Ovary (tissue), 7 donors: ENCODE measurements at regions not wholly inside any gene's neighbourhood (a gene's known extent, or its start where the extent isn't known, plus 50 kb on each side); places are given as distances from the start of the nearest gene placed in this dataset.

Experiments
- DNase-seq, 5 donors: peaks; one replicate each; pipeline ENCODE4 v3.0.0-alpha.2; 2019 to 2020
- H3K27ac ChIP-seq, 2 donors: fragments of 200-600 bp; one replicate each; pipeline versions ENCODE4 v1.5.1 to v1.8.0; 2019 to 2022
- H3K27me3 ChIP-seq: fragments of 200-600 bp; one replicate; pipeline ENCODE4 v1.8.0; 2022
- H3K36me3 ChIP-seq: fragments of 200-600 bp; sonication (generic); one replicate; pipeline ENCODE4 v1.5.1; 2019
- H3K4me1 ChIP-seq: one replicate; pipeline ENCODE4 v1.8.1; 2013; ENCODE audit warnings: mild to moderate bottlenecking, moderate library complexity; ENCODE audit not compliant: insufficient read depth
- H3K4me3 ChIP-seq: fragments of 200-600 bp; sonication (generic); one replicate; pipeline ENCODE4 v1.5.1; 2017
- H3K9me3 ChIP-seq, 2 donors: fragments of 200-600 bp in 1 of 2; sonication (generic) in 1 of 2; one replicate each; pipeline versions ENCODE4 v1.5.1 to v1.8.1; 2013 to 2019; ENCODE audit warnings: mild to moderate bottlenecking in 1 of 2, moderate library complexity in 1 of 2
- CTCF ChIP-seq, 3 donors: fragments of 450-650 bp in 2 of 3; fragments of 200-600 bp in 1 of 3; IDR thresholded peaks; one replicate each; pipeline versions ENCODE4 v1.5.1 to v1.8.0; 2016 to 2022; ENCODE audit warnings: antibody characterized with exemption in 3 of 3, mild to moderate bottlenecking in 1 of 3
- EP300 ChIP-seq: sonication (generic); formaldehyde crosslinking; IDR thresholded peaks from one replicate; pipeline ENCODE4 v1.6.1; 2017; ENCODE audit warnings: antibody characterized with exemption
- POLR2A ChIP-seq: fragments of 450-650 bp; IDR thresholded peaks from one replicate; pipeline ENCODE4 v1.6.1; 2017; ENCODE audit warnings: antibody characterized with exemption, mild to moderate bottlenecking, moderate library complexity
- WGBS, 3 donors: extraction: QIAGEN DNeasy Blood & Tissue Kit in 1 of 3; methylation state at CpG; one replicate each; pipeline versions ENCODE4 v1.1.5 to v1.1.7; 2013 to 2017; 5-methylcytosine and 5-hydroxymethylcytosine counted together
- intact Hi-C, 4 donors: fragments of 100-400 bp; cut with DNase I; formaldehyde crosslinking; loops; one replicate each; pipeline versions ENCODE4 v1.11.0 to v1.15.1; 2022 to 2023
- donor health status: DM: no; HTN: no; CAD: no; lungs with moderate emphysema.
- donor health status: DM: no; HTN: no; CAD: no.
- donor health status: Bipolar disorder and iron deficiency.
- donor health status: DM: no; HTN: no; CAD: no.
- donor health status: DM: yes; HTN: yes; CAD: no.

- H3K36me3 ChIP-seq, result no peaks in the 10 kb centered on the region
- intact Hi-C loops, result no loop called here
- no peaks in the 10 kb centered on the region for H3K4me1 ChIP-seq
- no peak overlapping the region for H3K27ac ChIP-seq
- TF ChIP-seq CTCF (IDR thresholded peaks at IDR 0.05), result no peak
- no peak for TF ChIP-seq POLR2A
- no peaks in the 10 kb centered on the region for H3K27me3 ChIP-seq
- no peaks in the 10 kb centered on the region for H3K9me3 ChIP-seq
- 43 to 62% (median 51%) methylated on average over 2 of the region's 2 CpGs for WGBS, 3 donors
- no peak for DNase-seq
- H3K4me3 ChIP-seq, result no peak overlapping the region
Measured at GRCh38 chr13:103878891-103879605, 812.8 kb upstream of the SLC10A2 start.

- H3K9me3 ChIP-seq, result no peaks in the 10 kb centered on the region
- H3K4me1 ChIP-seq, result no peaks in the 10 kb centered on the region
- no peak overlapping the region for H3K4me3 ChIP-seq
- H3K27me3 ChIP-seq, result no peaks in the 10 kb centered on the region
- no peaks in the 10 kb centered on the region for H3K36me3 ChIP-seq
- no peak overlapping the region for H3K27ac ChIP-seq
- intact Hi-C loops, result no loop called here
- 85 to 91% (median 88%) methylated on average over 6 of the region's 6 CpGs for WGBS, 3 donors
- no peak for DNase-seq
- TF ChIP-seq EP300, result no peak
- TF ChIP-seq POLR2A, result no peak
- no peak for TF ChIP-seq CTCF (IDR thresholded peaks at IDR 0.05)
Measured at GRCh38 chr13:103876571-103876970, 810.4 kb upstream of the SLC10A2 start.

- 84 to 92% (median 89%) methylated on average over 4 of the region's 4 CpGs for WGBS, 3 donors
- DNase-seq, result no peak
- H3K4me3 ChIP-seq, result no peak overlapping the region
- H3K4me1 ChIP-seq, result no peaks in the 10 kb centered on the region
- intact Hi-C loops, result no loop called here
- H3K27ac ChIP-seq, result no peak overlapping the region
- no peaks in the 10 kb centered on the region for H3K27me3 ChIP-seq
- H3K36me3 ChIP-seq, result no peaks in the 10 kb centered on the region
- no peak for TF ChIP-seq CTCF (IDR thresholded peaks at IDR 0.05)
- H3K9me3 ChIP-seq, result no peaks in the 10 kb centered on the region
Measured at GRCh38 chr13:103873725-103874124, 807.5 kb upstream of the SLC10A2 start.

- no peaks in the 10 kb centered on the region for H3K36me3 ChIP-seq
- H3K27me3 ChIP-seq, result no peaks in the 10 kb centered on the region
- H3K4me1 ChIP-seq, result no peaks in the 10 kb centered on the region
- no peaks in the 10 kb centered on the region for H3K9me3 ChIP-seq
- no peak overlapping the region for H3K27ac ChIP-seq
- H3K4me3 ChIP-seq, result no peak overlapping the region
- TF ChIP-seq EP300 (no peak), CTCF (IDR thresholded peaks at IDR 0.05) (no peak), POLR2A (no peak)
- intact Hi-C loops, result no loop called here
- 81 to 89% (median 84%) methylated on average over 8 of the region's 8 CpGs for WGBS, 3 donors
- DNase-seq, result no peak
Measured at GRCh38 chr13:103866048-103866447, 799.8 kb upstream of the SLC10A2 start.
